CD14-positive monocyte (primary cell): ENCODE measurements at regions not wholly inside any gene's neighbourhood (a gene's known extent, or its start where the extent isn't known, plus 50 kb on each side); places are given as distances from the start of the nearest gene placed in this dataset.

Source experiments
- DNase-seq, 3 donors: peaks; one replicate each; pipeline ENCODE4 v3.0.0-alpha.2; 2011 to 2022
- H2AFZ ChIP-seq: 2 replicates; pipeline ENCODE4 v1.6.0; 2012; ENCODE audit warnings: mild to moderate bottlenecking, low read depth, low read length, inconsistent platforms; ENCODE audit not compliant: insufficient read depth, poor library complexity, severe bottlenecking
- H3K27ac ChIP-seq, 2 donors: 1 replicate in 1 of 2; 2 replicates in 1 of 2; pipeline ENCODE4 v1.5.1; 2012 to 2013; ENCODE audit warnings: low read length in 2 of 2, control low read depth in 1 of 2, inconsistent platforms in 1 of 2, low read depth in 1 of 2, mild to moderate bottlenecking in 1 of 2
- H3K27me3 ChIP-seq, 2 donors: one replicate each; pipeline versions ENCODE4 v1.6.0 to v1.6.1; 2011 to 2013; ENCODE audit warnings: low read length in 2 of 2; ENCODE audit not compliant: control insufficient read depth in 2 of 2, insufficient read depth in 2 of 2
- H3K36me3 ChIP-seq, 2 donors: replicated peaks in 1 of 2; 1 replicate in 1 of 2; 2 replicates in 1 of 2; pipeline versions ENCODE4 v1.5.1 to v1.6.1; 2012 to 2013; ENCODE audit warnings: low read length in 2 of 2, control low read depth in 1 of 2, inconsistent platforms in 1 of 2, mild to moderate bottlenecking in 1 of 2; ENCODE audit not compliant: insufficient read depth in 2 of 2, control insufficient read depth in 1 of 2
- H3K4me1 ChIP-seq, 2 donors: 1 replicate in 1 of 2; 2 replicates in 1 of 2; pipeline versions ENCODE4 v1.5.1 to v1.6.1; 2012 to 2013; ENCODE audit warnings: low read length in 2 of 2, control low read depth in 1 of 2, inconsistent platforms in 1 of 2, mild to moderate bottlenecking in 1 of 2, moderate library complexity in 1 of 2; ENCODE audit not compliant: insufficient read depth in 2 of 2, control insufficient read depth in 1 of 2
- H3K4me2 ChIP-seq: replicated peaks from 2 replicates; pipeline ENCODE3; 2012; ENCODE audit warnings: low read length, moderate library complexity, mild to moderate bottlenecking; ENCODE audit not compliant: poor library complexity, severe bottlenecking; ENCODE audit errors: extremely low read depth
- H3K4me3 ChIP-seq, 3 experiments: fragments of 200-600 bp in 1 of 3; sonication (generic) in 1 of 3; replicated peaks in 1 of 3; 1 replicate in 2 of 3; 2 replicates in 1 of 3; pipeline ENCODE4 v1.5.1; 2011 to 2013; ENCODE audit warnings: low read length in 3 of 3, mild to moderate bottlenecking in 3 of 3, control low read depth in 2 of 3, low read depth in 2 of 3, inconsistent platforms in 1 of 3, moderate library complexity in 1 of 3
- H3K79me2 ChIP-seq: 2 replicates; pipeline ENCODE4 v1.6.0; 2012; ENCODE audit warnings: mild to moderate bottlenecking, control low read depth, inconsistent platforms, low read length, moderate library complexity; ENCODE audit not compliant: insufficient read depth
- H3K9ac ChIP-seq: 2 replicates; pipeline ENCODE4 v1.6.0; 2017; ENCODE audit warnings: low read length, mild to moderate bottlenecking; ENCODE audit not compliant: insufficient read depth, poor library complexity, severe bottlenecking
- H3K9me3 ChIP-seq, 2 donors: replicated peaks in 1 of 2; 1 replicate in 1 of 2; 2 replicates in 1 of 2; pipeline versions ENCODE4 v1.5.1 to v1.6.1; 2012 to 2013; ENCODE audit warnings: low read length in 2 of 2, control low read depth in 1 of 2; ENCODE audit not compliant: control insufficient read depth in 1 of 2, insufficient read depth in 1 of 2
- H4K20me1 ChIP-seq: 2 replicates; pipeline ENCODE4 v1.6.0; 2012; ENCODE audit warnings: mild to moderate bottlenecking, low read length, control low read depth, moderate library complexity; ENCODE audit not compliant: insufficient read depth
- H3K27ac Mint-ChIP-seq, 7 donors: one replicate each; pipeline ENCODE4 v1.8.0; 2020; ENCODE audit warnings: mild to moderate bottlenecking in 7 of 7, mixed read lengths in 7 of 7, moderate library complexity in 6 of 7, inconsistent platforms in 2 of 7
- H3K27me3 Mint-ChIP-seq, 3 donors: one replicate each; pipeline ENCODE4 v1.8.0; 2021 to 2022; ENCODE audit warnings: low read depth in 3 of 3, mild to moderate bottlenecking in 3 of 3, mixed read lengths in 3 of 3, moderate library complexity in 3 of 3, inconsistent platforms in 1 of 3
- H3K36me3 Mint-ChIP-seq, 2 donors: one replicate each; pipeline ENCODE4 v1.8.0; 2020; ENCODE audit warnings: mixed read lengths in 2 of 2, inconsistent platforms in 1 of 2, mild to moderate bottlenecking in 1 of 2
- H3K4me1 Mint-ChIP-seq: one replicate; pipeline ENCODE4 v1.8.0; 2020; ENCODE audit warnings: mild to moderate bottlenecking, mixed read lengths
- H3K4me3 Mint-ChIP-seq, 2 donors: one replicate each; pipeline ENCODE4 v1.8.0; 2020; ENCODE audit warnings: mild to moderate bottlenecking in 2 of 2, mixed read lengths in 2 of 2, moderate library complexity in 1 of 2
- H3K9me3 Mint-ChIP-seq, 7 donors: one replicate each; pipeline ENCODE4 v1.8.0; 2020 to 2022; ENCODE audit warnings: mixed read lengths in 7 of 7, mild to moderate bottlenecking in 6 of 7, moderate library complexity in 6 of 7, inconsistent platforms in 2 of 7
- CTCF ChIP-seq: fragments of 200-600 bp; IDR thresholded peaks from one replicate; pipeline ENCODE4 v1.8.0; 2022; ENCODE audit warnings: antibody characterized with exemption, mild to moderate bottlenecking
- WGBS: methylation state at CpG from one replicate; pipeline ENCODE4 v1.1.5; 2013; ENCODE audit warnings: missing lambda C conversion rate; ENCODE audit not compliant: insufficient coverage; 5-methylcytosine and 5-hydroxymethylcytosine counted together
- intact Hi-C, 2 donors: fragments of 100-400 bp; cut with micrococcal nuclease; formaldehyde crosslinking; loops; one replicate each; pipeline versions ENCODE4 v1.15.0 to v1.15.1; 2023

- intact Hi-C loops: no loop called here
- no peak for DNase-seq
- no peak overlapping the region for H3K4me2 ChIP-seq
- H4K20me1 ChIP-seq: no peaks in the 10 kb centered on the region
- H2AFZ ChIP-seq: no peak overlapping the region
- Mint-ChIP-seq H3K9me3 (peaks cover 0 to 1% (median 0%) of the 10 kb centered on the region in 7 donors), H3K27me3 (peaks cover 0 to 4% (median 1%) of the 10 kb centered on the region in 3 donors), H3K27ac (no peak overlapping the region), H3K4me1 (no peaks in the 10 kb centered on the region), H3K4me3 (no peak overlapping the region), H3K36me3 (no peaks in the 10 kb centered on the region)
- no peaks in the 10 kb centered on the region for H3K27me3 ChIP-seq
- no peaks in the 10 kb centered on the region for H3K36me3 ChIP-seq
- 80% methylated on average over 1 of the region's 6 CpGs for WGBS
- H3K4me1 ChIP-seq: no peaks in the 10 kb centered on the region
- no peak overlapping the region for H3K27ac ChIP-seq
- no peak overlapping the region for H3K4me3 ChIP-seq
- no peaks in the 10 kb centered on the region for H3K9me3 ChIP-seq
- TF ChIP-seq CTCF: no peak
- H3K79me2 ChIP-seq: no peaks in the 10 kb centered on the region
- no peak overlapping the region for H3K9ac ChIP-seq
These were observed 276.7 kb upstream of the DYNLRB2 start for GRCh38 chr16:80263848-80264694.

GRCh38 chr16:80263181-80263823 lies 277.5 kb upstream of the DYNLRB2 start:
- Histone ChIP-seq H3K9ac (no peak overlapping the region), H3K9me3 (no peaks in the 10 kb centered on the region), H3K79me2 (no peaks in the 10 kb centered on the region), H2AFZ (no peak overlapping the region), H3K4me3 (no peak overlapping the region), H3K4me1 (no peaks in the 10 kb centered on the region), H3K36me3 (no peaks in the 10 kb centered on the region), H3K4me2 (no peak overlapping the region), H4K20me1 (no peaks in the 10 kb centered on the region), H3K27me3 (no peaks in the 10 kb centered on the region), H3K27ac (no peak overlapping the region)
- TF ChIP-seq CTCF: no peak
- no peak for DNase-seq
- Mint-ChIP-seq H3K27me3 (peaks cover 0 to 4% (median 1%) of the 10 kb centered on the region in 3 donors), H3K36me3 (no peaks in the 10 kb centered on the region), H3K4me1 (no peaks in the 10 kb centered on the region), H3K4me3 (no peak overlapping the region), H3K27ac (no peak overlapping the region), H3K9me3 (peaks cover 0 to 1% (median 0%) of the 10 kb centered on the region in 7 donors)
- no CpG with 5 or more reads among the region's 4 CpGs for WGBS
- intact Hi-C loops: no loop called here
